Hepatic stellate cell (primary cell): ENCODE measurements at regions not wholly inside any gene's neighbourhood (a gene's known extent, or its start where the extent isn't known, plus 50 kb on each side); places are given as distances from the start of the nearest gene placed in this dataset.

Experiments used
- DNase-seq: peaks from one replicate; pipeline ENCODE4 v3.0.0; 2011; ENCODE audit warnings: low spot score

- no peak for DNase-seq
Observed at GRCh38 chr21:16492892-16493291, 763.1 kb downstream of the USP25 start.

DNA sequence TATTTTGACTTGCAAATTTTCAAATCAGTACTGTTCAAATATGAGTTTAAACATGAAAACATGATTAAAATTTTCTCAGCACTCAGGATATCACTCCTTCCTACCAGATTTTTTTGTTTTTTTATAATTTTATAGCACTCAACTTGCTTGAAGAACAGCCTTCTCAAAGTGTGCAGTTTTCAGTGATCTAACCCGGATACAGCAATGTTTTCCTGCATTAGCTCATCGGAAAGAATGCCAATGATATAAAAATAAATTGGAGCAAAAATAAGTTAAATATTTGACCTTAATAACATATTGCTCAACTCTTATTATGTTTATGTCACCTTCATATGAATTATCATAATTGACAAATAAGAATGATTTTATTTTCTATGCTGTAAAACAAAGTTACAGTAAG lies 766.8 kb downstream of the USP25 start:
- DNase-seq, result no peak

DNA sequence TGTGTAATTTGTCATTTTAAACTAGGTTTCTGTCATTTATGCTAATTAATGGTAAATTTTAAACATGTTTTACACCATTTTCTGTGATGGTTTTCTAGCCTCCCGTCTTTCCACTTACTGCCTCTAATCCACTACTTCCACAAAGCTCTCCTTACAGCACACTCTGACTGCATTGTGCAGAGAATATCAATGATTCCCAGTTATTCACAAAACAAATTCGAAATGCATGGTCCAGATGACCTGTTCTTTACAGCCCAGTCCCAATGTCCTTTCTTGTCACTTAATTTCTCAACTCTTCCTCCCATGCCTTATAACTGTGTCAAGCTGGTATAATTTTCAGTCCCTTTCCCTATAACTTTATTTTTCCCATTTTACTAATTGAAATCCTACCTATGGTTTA lies 770.5 kb downstream of the USP25 start:
- DNase-seq, result no peak

DNA sequence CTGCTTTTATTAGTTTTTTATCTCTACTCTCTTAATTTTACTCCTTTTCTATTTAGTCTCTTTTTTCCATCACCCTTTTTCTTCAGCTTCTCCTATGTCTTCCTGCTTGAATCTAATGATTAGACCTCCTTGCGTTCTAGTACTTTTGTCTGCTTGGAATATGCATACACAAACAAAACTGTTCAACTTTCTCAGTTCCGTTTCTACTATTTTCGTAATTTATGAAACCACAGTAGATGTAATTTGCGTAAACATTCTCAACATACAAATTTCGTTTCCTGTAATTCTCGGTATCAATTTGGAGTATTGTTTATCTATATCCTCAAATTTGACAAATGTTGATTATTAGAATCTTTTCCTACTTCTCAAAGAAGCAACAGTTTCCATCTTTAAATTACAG lies 772.5 kb downstream of the USP25 start:
- no peak for DNase-seq

GRCh38 chr21:16502897-16503296 lies 773.1 kb downstream of the USP25 start:
- no peak for DNase-seq

GRCh38 chr21:16504281-16504680 lies 774.5 kb downstream of the USP25 start:
- no peak for DNase-seq

DNA sequence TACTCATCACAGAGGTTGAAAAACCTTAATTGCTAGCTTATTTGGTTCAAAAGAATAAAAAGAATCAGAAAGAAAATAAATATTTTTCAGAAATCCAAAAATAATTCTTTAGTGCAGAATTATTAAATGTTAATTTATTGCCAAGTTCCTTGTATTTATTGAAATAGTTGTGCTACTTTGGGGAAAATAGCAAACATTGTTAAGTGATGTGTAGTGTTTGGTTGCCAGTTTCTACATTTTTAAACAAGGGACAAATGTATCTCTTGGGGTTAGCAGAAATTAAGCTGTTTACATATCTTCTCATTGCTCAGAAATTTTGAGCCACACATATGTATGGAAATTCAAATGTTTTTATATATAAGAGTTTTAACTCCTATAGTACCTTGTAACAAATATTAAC lies 775.0 kb downstream of the USP25 start:
- no peak for DNase-seq

DNA sequence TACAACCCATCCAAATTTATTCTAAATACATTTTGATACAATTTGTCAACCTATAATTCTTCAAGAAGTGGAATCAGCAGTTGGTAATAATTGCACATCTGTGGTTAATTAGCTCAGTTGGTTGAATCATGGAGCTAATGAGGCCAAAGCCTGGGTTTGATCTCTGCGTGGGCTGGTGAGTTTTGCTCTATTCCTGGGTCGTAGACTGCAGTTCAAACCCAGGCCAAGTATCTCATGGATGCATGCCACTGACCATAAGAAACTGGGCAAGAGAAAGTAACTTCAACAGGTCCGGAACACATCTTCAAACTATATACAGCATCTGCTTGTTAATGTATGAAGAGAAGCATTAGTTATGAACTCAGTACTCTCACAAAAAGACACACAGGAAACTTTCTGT lies 779.7 kb downstream of the USP25 start:
- no peak for DNase-seq

DNA sequence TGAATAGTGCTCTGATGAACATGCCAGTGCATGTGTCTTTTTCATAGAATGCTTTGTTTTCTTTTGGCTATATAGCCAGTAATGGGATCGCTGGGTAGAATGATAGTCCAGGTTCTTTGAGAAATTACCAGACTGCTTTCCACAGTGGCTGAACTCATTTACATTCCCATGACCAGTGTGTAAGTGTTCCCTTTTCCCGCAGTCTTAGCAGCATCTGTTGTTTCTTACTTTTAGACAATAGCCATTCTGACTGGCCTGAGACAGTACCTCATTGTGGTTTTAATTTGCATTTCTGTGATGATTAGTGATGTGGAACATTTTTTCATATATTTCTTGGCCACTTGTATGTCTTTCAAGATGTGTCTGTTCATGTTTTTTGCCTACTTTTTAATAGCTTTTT lies 784.5 kb downstream of the USP25 start:
- DNase-seq, result no peak

DNA sequence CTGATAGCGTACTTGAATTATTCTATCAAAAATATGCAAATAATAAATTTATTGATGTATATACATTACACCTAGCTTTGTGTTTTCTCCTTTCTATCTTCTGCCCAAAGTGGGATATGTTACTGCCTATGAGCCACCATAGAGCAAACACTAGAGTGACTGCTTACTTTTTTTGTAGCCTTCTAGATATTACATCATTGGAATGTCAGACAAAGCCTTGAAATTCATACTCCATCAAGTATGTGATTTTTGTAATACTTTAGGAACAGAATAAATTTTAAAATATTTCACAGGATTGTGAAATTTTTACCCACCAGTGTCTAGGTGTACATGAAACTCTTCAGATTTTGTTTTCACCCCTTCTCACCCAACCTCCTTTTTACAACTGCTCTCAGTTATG lies 787.6 kb downstream of the USP25 start:
- no peak for DNase-seq

DNA sequence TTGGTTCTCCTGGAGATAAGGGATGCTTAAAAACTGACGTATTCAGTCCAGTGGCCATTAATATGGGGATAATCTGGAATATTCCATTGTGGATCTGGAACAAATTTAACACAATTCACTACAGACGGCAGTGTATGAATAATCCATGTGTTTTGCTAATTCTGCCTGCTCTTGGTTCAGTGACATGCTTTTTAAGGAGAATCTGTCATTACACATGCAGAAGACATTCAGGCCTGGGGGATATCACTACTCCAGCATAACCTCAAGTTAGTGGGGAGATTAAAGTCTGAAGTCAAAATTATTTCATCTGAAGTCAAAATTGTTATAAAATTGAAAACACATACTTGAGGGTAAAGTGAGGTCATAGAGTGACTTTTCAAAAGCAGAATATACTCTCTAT lies 789.3 kb downstream of the USP25 start:
- no peak for DNase-seq

DNA sequence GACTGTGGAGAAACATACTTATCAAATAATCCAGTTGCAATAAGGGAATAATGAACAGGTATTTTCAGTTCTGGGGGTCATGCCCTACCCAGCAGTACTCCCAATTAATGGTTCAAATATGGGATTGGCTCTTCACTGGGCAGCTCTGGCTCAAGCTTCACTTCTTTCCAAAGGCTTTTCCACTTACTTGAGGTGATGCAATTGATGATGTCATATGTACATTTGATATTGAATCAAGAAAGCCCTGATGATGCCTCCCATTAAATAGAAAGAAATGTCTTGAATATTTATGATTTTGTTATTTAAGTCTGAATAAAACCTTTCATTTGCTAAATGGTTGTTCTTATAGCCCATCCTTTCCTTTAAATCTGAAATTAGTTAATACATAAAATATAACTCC lies 789.9 kb downstream of the USP25 start:
- no peak for DNase-seq

DNA sequence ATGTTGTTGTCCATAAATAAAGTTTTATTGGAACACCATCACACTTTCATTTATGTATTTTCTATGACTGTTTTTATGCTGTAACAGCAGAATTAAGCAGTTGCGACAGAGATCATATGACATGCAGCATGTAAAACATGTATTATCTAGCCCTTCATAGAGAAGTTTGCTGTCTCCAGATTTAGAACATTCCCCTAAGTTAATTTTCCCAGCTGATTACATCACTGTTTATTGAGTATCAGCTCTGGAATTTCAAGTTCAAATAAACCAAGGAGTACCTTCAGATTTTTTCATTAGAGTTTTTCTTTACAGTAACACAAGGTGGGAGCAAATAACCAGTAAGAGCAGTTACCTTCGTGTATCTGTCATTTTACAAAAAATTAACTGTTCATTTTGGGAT lies 792.8 kb downstream of the USP25 start:
- DNase-seq, result no peak

DNA sequence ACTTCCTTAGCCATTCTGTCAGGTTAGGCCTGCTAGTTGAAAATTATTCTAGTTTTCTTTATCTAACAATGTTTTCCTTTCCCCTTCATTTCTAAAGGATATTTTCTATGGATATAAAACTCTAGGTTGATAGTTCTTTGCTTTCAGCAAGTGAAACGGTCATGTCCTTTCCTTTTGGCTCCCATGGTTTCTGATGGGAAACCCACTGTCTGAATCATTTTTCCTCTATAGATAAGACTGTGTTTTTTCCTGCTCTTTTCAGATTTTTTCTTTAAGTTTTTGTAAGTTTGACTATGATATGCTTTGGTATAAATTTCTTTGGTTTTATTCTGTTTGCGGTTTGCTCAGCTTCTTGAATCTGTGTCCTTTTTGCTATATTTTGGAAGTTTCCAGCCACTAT lies 800.9 kb downstream of the USP25 start:
- DNase-seq, result no peak

DNA sequence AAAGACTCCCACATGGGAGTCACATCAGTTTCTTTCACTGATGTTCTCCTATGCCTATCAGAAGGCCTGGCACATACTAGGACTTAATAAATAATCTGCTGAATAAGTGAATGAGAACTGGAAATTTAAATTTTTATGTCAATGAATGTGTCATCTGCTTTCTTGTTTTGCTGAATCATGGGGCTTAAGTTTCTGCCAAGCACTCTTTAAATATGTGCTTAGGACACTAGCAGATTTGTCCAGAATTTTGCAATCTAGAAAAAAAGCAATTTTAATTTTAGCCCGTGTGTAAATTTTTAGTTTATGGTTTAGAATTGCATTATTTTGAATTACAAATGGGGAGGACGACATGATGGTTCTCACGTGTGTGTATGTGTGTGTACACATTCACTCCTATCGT lies 803.1 kb downstream of the USP25 start:
- DNase-seq, result no peak

- no peak for DNase-seq
Observed at GRCh38 chr21:16533692-16534407, 804.1 kb downstream of the USP25 start.

DNA sequence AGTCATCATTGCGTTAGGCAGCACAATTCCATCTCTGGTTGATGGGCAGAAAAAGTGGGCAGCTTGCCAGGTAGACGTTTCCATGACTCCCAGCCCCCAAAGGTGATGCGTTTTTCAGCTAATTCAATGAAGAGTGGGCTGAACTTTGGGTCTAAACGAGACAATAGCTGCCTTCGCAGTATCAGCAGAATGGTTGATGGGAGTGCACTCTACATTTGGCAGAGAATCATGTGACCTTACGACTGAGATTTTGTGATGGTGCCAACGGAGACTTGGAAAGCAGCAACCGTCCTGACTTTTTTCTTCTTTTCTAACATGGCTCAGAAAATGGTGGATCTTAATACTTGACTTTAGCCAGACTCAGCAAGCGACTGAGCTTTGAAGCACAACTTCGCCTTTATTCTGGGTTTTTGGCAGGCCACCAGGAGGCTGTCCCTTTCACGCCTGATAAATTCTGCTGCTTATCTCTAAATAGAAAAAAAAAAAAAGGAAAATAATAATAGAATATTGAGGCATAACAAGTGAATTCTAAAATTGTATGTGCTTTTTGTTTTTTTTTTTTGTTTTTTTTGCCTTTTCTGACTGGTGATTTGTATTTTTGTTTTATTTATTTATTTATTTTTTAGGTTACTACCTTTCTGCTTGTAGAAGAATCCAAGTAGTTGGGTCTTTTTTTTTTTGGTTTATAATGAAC lies 804.8 kb downstream of the USP25 start:
- DNase-seq, result peak; percentile 5

DNA sequence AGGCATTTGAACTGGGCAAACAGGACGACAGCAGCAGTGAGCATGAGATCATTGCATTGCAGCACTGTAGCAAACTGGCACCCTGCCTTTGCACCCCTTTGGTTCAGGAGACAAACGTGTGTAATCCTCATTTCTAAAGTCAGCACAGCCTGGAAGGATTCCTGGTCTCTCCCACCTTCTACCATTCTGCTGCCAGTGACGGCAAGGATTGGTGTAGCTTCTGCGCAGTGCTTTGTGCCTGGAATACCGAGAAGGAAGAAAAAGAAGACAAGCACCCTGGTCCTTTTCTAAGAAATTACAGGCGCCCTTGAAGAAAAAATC lies 805.3 kb downstream of the USP25 start:
- DNase-seq, result peak; percentile 6

DNA sequence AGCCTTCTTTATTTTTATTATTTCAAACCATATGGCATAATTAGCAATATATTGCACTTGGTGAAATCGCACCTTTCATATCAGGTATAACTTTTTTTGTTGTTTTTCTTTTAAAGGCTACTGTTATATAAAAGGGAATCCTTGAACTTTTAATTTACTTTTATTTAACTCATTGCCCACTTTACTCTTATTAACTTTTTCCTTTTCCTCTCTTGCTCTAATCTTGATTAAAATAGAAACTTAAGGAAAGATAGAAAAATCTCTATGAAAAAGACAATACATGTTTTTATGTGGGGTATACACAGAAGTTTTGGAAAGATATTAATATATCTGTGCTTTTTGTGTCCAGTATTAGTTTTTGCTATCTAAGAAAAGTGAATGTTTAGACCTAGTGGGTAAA lies 805.8 kb downstream of the USP25 start:
- no peak for DNase-seq

- DNase-seq, result no peak
Observed at GRCh38 chr21:16536140-16536539, 806.4 kb downstream of the USP25 start.

GRCh38 chr21:16536643-16537434 lies 807.1 kb downstream of the USP25 start:
- DNase-seq, result no peak

DNA sequence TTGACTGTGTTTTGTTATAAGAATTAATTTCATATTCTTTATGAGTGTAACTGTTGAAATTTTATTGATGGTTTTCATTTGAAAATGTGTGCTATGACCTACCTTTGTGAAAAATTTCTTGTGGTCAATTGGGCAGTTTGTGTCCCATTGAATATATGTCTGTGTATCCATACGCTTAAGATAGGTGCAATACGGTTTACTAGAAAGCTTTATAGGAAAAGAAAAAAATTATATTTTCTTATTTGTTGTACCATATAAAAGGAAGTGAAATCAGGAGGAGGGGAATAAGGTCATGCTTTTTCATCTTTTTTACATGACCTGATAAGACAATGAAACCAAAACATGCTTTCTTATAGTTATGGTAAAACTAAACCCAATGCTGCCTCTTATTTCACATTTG lies 807.7 kb downstream of the USP25 start:
- DNase-seq, result no peak

DNA sequence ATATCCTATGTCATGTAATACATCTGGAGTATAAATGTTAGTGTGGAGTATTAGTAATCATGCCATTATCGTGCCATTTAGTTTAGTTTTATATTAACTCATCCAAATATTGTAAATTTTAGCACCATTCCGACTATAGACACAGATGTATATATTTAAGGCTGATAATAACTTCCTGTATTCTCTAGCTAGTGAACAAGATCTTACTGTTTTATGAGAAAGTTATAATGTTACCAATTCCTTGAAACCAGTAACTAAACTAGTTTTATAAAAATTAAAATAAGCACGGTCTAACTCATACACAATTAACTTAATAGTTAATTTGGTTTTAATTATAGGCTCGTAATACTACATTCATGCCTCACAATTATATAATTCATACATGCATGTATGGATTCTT lies 808.6 kb downstream of the USP25 start:
- no peak for DNase-seq
